Activated CD4-positive, alpha-beta T cell treated with anti-CD3 and anti-CD28 coated beads for 48 hours (primary cell): ENCODE measurements at regions not wholly inside any gene's neighbourhood (a gene's known extent, or its start where the extent isn't known, plus 50 kb on each side); places are given as distances from the start of the nearest gene placed in this dataset.
"Not testable (repeated sequence)": the region's sequence is repeated elsewhere in the genome, so short reads cannot be mapped to it uniquely, and the experiment has no call there.

Source experiments
- DNase-seq: peaks from one replicate; pipeline ENCODE4 v3.0.0-alpha.2; 2020

DNA sequence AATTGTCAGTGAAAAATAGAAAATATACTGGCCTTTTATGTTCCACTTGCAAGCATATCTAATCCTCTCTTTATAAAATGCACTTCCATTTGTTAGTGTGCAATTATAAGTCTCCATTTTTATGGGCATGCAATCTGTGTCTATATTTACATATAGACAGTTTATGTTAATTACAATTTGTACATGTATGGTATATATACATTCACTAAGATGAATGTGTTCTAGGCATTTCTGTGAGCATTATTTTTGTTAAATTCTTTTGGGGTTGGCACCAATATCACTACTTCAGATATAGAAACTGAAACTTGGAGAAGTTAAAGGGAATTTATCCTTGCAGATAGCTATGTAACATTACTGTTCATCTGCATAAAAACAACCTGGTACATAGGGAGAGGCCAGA is 470.8 kb upstream of the LMO3 start:
- DNase-seq: no peak

DNA sequence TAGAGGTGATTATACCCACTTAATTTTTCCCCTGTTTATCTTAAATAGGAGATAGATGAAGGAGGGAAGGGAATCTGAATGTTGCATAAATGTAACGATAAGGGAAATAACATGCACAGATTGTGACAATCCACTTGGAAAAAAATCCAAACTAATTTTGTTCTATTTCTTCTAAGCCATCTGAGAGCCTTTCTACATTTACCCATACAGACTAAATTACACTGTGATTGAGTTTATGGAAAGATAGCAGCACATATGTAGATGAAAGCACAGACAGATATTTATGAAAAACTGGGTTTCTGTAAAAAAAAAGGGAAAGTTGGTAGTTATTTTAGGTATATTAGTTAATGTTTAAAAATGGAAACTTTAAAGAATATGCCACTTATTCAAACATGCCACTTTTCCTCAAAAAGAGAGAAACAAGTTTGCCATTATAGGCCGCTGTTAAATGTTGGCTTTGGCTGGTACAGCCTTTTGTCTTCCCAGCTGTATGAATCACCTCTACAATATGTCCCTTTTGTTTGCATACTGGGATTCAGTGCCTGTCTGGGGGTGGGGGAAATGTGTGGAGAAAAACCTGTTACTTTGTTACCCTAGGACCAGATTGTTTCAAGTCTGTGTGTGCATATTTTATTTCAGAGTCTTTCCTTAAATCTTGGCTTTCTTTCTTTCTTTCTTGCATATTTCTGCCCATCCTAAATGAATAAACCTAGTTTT is 470.2 kb upstream of the LMO3 start:
- DNase-seq: no peak

- DNase-seq: no peak
Observed at GRCh38 chr12:17064834-17065233, 458.9 kb upstream of the LMO3 start.

DNA sequence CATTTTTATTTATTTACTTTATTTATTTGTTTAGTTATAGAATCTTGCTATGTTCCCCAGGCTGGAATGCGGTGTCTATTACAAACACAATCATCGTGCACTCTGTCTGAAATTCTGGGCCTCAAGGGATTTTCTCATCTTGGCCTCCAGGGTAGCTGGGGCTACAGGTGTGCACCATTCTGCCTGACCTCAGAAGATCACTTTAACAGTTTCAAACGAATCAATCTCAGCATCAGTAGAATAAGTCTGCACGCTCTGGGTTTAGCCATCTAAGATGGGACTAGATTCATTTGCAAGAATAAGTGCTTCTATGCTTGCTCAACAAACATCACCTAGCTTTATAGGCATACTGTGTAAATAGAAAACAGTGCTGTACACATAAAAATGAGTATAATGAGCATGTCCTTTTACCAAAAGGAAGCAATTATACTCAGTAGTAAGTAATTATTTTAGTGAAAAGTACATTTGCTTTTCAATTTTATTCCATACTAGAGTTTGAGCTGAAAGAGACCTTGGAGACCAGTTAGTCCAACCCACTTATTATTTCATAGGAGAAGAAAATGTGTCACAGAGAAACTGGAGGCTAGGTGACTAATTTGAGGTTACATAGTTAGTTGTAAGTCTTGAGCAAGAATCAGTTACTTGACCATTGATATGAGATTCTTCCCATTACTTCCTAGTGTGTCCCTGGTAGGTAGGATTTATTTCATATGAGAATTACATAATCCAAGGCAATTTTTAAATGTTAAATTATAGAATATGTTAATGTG is 456.5 kb upstream of the LMO3 start:
- DNase-seq: no peak

DNA sequence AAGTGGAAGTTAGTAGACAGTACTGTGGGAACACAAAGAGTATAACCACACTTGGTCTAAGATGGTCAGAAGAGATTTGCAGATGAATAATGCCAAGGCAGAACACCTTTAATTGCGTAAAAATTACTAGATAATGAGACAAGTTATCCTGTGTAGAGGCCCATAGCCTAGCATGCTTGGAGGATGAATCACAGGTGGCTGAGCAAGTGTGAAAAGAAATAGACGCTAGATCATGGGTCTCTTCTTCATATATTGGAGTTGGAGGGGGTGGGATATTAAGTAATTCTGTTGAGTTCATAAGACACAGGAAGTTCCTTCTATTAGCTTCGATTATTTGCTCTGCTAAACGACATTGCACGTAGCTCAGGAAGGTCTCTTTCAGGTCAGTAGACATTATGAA is 454.3 kb upstream of the LMO3 start:
- DNase-seq: no peak

DNA sequence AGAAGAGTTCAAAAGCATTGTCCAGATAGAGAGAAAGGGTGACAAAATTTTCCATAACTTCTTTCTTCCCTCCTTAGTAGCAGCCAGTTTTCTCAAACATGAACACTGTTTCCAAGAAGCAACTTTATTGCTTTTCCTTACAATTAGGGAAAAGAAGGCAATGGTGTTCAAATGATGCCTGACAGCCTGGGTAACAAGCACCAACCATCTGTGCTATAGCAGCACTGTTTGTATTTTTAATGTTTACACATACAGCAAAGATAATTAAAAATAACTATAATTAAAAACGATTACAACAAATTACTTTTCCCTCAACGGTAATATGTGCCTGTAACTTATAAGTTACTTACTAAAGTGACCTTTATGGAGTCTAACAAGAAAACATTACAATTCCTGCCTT is 450.6 kb upstream of the LMO3 start:
- no peak for DNase-seq

GRCh38 chr12:17038923-17039322 is 433.0 kb upstream of the LMO3 start:
- DNase-seq: no peak

DNA sequence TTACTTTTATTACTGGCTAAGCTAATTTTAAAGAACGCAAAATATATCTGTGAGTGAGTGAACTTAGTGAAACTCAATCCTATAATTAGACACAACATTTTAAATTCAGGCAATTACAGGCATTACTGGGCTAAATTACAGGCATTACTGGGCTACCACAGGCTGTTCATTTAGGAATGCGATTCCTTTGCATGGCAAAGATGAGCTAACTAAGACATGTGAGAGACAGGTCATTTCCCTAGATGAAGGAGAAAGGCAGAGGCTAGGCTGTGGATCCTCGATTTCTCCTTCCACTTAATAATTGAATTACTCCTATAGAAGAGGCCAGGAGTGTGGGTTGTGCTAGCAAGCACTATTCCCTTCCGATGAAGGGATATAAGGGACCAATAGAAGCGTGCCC is 429.4 kb upstream of the LMO3 start:
- no peak for DNase-seq

DNA sequence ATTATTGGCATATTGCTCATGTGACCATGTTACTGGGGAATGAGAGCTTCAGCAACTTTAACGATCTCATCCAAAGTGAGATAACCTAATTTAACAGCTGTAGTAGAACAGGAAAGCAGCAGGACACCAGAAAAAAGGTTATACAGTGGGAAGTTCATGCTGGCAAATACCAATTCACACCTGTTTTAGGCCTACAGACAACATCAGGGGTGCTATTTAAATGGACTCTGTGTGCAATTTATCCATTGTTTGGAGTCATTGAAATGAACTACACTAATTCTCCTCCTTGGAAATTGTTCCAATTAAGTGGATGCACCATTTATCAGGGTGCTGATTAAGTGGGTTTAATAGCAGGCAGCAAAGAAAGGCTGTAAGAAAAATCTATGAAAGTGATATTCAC is 424.4 kb upstream of the LMO3 start:
- DNase-seq: no peak

DNA sequence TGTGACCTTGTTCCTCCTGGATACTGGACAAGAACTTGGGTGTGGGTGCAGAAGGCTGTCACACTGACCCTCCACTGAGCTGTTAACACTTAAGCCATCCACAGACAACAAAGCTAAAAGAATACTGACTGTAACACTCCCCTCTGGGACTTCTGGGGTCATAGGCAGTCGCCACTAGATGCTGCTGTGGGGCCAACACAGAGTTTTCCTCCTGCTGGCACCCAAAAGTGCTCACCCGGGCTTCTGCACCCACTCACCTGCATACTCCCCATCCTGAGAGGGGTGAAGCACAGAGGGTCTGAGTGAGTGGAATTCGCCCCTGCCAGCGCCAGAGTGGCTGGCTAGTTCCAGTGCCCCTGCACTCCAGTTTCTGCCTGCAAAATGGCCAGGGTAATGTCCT is 422.4 kb upstream of the LMO3 start:
- DNase-seq: no peak

DNA sequence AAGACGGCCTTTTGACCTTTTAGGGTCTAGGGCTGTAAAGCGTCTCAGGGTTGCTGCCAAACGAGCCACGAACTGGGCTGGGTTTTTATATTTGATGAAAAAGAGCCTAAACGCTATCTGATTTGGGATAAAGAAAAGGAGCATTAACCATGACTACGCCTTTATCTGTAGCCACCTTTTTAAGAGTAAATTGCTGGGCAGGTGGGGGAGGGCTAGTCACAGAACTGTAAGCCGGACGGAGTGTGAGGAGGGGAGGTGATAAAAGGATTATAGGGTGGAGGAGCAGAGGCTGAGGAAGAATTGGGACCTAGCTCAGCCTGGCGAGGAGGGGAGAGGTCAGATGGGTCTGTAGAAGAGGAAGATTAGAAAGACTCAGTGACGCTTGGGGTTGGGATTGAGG is 419.5 kb upstream of the LMO3 start:
- not testable (repeated sequence) for DNase-seq

GRCh38 chr12:17020765-17021164 is 414.8 kb upstream of the LMO3 start:
- DNase-seq: no peak

DNA sequence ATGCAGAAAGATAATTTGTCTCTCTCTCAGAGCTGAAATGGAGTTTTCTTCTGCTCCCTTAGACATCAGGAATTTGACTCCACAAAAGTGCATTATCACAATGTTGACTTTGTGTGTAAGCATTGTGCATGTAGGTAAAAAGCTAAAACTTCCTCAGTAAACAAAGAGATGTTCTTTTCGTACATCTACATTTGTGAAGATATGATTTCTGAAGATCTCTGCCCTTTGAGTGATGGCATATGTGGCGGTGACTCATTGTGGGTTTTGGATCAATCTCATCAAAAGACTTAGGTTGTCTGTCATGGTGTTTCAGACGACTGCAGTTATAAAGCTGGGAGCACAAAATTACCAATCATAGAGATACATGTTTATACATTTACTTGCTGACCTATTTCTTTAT is 411.4 kb upstream of the LMO3 start:
- DNase-seq: no peak

DNA sequence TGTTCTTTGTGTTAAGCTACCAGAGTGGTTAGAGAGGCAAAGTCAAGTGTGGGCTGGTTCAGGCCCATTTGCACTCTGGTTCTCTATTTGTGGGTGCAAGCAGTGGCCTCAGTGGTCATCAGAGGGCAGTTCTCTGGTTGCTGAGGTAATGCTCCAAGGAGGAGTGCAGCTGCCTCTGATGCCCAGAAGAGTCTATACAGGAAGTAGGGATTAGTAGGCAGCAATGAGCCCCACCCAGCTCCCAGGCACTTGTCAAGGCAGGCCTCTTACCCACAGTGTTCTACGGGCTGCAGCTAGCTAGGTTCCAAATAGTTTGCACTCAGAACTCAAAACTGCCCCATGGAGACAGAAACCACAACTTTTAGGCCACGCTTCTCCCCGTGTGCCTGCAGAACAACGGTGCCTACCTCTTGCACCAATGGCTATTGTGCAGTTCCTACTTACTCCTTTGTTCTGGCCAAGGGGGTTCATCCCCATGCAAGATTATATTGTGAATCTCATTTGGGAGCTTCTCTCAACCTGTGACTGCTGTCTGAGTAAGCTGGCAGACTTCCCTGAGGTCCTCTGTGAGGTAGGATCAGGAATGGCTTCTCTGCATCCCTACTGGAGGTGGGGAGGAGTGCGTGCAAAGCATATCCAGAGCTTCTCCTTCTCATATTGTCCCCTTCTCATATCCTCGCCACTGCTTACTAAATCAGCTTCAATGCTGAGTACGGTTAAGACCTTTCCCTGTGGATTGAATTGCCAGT is 410.3 kb upstream of the LMO3 start:
- no peak for DNase-seq

GRCh38 chr12:17015501-17015900 is 409.5 kb upstream of the LMO3 start:
- no peak for DNase-seq

DNA sequence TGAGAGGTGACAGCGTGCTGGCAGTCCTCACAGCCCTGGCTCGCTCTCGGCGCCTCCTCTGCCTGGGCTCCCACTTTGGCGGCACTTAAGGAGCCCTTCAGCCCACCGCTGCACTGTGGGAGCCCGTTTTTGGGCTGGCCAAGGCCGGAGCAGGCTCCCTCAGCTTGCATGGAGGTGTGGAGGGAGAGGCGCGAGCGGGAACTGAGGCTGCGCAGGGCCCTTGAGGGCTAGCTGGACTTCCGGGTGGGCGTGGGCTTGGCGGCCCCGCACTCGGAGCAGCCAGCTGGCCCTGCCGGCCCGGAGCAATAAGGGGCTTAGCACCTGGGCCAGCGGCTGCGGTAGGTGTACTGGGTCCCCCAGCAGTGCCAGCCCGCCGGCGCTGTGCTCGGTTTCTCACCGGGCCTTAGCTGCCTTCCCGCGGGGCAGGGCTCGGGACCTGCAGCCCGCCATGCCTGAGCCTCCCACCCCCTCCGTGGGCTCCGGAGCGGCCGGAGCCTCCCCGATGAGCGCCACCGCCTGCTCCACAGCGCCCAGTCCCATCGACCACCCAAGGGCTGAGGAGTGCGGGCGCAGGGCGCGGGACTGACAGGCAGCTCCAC is 401.6 kb upstream of the LMO3 start:
- DNase-seq: not testable (repeated sequence)

DNA sequence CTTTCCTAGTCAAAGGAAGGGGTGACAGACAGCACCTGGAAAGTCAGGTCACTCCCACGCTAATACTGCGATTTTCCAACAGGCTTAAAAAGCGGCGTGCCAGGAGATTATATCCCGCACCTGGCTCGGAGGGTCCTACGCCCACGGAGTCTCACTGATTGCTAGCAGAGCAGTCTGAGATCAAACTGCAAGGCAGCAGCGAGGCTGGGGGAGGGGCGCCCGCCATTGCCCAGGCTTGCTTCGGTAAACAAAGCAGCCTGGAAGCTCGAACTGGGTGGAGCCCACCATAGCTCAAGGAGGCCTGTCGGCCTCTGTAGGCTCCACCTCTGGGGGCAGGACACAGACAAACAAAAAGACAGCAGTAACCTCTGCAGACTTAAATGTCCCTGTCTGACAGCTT is 392.6 kb upstream of the LMO3 start:
- DNase-seq: not testable (repeated sequence)

DNA sequence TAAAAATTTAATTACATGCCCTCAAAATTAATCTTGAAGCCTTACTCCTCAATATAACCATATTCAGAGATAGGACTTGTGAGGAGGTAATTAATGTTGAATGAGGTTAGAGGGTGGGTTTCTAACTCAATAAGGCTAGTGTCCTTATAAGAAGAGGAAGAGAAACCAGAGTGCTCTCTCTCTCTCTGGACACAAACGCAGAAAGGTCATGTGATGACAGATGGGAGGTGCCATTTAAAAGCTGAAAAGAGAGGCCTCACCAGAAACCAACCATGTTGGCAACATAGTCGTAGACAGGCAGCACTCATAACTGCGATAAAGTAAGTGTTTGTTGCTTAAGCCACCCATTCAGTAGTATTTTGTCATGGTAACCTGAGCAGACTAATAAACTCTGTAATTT is 378.5 kb upstream of the LMO3 start:
- no peak for DNase-seq

GRCh38 chr12:16972923-16973770 is 367.2 kb upstream of the LMO3 start:
- DNase-seq: no peak

GRCh38 chr12:16962889-16963288 is 356.9 kb upstream of the LMO3 start:
- no peak for DNase-seq

- DNase-seq: no peak
Observed at GRCh38 chr12:16955083-16955657, 349.2 kb upstream of the LMO3 start.
